Esophagus squamous epithelium (tissue), 4 donors: ENCODE measurements at regions not wholly inside any gene's neighbourhood (a gene's known extent, or its start where the extent isn't known, plus 50 kb on each side); places are given as distances from the start of the nearest gene placed in this dataset.

ENCODE experiments used
- POLR2A ChIP-seq, 4 donors: fragments of 450-650 bp; IDR thresholded peaks; one replicate each; pipeline ENCODE4 v1.6.1; 2017; ENCODE audit warnings: antibody characterized with exemption in 4 of 4, mild to moderate bottlenecking in 4 of 4, moderate library complexity in 3 of 4
- TF ChIP-seq, protein P1 (sequence below), 6 experiments: fragments of 450-650 bp in 4 of 6; fragments of 200-600 bp in 2 of 6; sonication (generic) in 2 of 6; IDR thresholded peaks; one replicate each; pipeline ENCODE4 v1.5.1; 2016 to 2019; ENCODE audit warnings: antibody characterized with exemption in 6 of 6, mild to moderate bottlenecking in 4 of 6, moderate library complexity in 4 of 6

DNA sequence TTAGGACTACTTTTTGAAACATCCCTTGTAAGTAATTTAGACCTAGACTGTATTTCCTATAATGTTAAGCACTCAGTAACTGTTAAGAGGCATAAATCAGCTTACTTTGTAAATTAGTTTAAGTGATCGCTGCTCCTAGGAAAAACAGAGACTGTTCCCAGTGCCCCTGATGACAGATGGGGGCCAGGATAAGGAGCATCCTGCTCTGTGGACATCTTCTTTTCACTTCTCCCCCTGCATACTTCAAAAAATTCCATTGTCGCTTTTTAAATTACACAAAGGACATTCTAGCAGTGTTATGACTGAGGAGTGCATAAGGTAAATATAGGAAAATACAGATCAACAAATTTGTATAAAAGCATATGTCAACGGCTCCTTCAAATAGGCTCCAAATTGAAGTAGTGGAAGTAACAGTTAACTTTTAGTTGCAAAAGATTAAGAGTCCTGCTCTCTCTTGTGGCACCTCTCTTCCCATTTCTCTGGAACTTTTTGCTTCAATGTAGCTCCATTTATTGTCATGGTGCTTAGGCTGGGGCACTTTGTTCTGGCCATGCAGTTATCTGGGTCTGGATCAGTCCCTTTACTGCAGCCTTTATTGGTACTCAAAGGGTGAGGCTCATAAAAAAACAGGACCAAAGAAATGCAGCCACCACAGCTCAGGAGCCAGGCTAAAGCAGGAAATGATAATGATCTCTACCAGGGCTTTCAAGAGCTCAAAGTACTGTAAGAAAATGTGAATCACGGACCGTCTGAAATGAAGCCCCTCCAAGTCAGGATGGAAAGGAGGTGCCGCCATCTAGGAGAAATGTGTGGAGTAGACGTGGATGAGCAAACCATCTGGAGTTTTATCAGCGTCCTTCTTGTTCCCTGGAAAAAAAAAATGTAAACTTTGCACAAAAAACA is 162.1 kb upstream of the ZNF516 start:
- TF ChIP-seq, protein P1, sequence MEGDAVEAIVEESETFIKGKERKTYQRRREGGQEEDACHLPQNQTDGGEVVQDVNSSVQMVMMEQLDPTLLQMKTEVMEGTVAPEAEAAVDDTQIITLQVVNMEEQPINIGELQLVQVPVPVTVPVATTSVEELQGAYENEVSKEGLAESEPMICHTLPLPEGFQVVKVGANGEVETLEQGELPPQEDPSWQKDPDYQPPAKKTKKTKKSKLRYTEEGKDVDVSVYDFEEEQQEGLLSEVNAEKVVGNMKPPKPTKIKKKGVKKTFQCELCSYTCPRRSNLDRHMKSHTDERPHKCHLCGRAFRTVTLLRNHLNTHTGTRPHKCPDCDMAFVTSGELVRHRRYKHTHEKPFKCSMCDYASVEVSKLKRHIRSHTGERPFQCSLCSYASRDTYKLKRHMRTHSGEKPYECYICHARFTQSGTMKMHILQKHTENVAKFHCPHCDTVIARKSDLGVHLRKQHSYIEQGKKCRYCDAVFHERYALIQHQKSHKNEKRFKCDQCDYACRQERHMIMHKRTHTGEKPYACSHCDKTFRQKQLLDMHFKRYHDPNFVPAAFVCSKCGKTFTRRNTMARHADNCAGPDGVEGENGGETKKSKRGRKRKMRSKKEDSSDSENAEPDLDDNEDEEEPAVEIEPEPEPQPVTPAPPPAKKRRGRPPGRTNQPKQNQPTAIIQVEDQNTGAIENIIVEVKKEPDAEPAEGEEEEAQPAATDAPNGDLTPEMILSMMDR (IDR thresholded peaks at IDR 0.05), result no peak
- TF ChIP-seq POLR2A (IDR thresholded peaks at IDR 0.05), result no peak
